ENCODE measurements at regions not wholly inside any gene's neighbourhood (a gene's known extent, or its start where the extent isn't known, plus 50 kb on each side); places are given as distances from the start of the nearest gene placed in this dataset.

GRCh38 chr5:68823301-68823700, 270.5 kb upstream of the SLC30A5 start (continued):
- TF ChIP-seq, protein P1, sequence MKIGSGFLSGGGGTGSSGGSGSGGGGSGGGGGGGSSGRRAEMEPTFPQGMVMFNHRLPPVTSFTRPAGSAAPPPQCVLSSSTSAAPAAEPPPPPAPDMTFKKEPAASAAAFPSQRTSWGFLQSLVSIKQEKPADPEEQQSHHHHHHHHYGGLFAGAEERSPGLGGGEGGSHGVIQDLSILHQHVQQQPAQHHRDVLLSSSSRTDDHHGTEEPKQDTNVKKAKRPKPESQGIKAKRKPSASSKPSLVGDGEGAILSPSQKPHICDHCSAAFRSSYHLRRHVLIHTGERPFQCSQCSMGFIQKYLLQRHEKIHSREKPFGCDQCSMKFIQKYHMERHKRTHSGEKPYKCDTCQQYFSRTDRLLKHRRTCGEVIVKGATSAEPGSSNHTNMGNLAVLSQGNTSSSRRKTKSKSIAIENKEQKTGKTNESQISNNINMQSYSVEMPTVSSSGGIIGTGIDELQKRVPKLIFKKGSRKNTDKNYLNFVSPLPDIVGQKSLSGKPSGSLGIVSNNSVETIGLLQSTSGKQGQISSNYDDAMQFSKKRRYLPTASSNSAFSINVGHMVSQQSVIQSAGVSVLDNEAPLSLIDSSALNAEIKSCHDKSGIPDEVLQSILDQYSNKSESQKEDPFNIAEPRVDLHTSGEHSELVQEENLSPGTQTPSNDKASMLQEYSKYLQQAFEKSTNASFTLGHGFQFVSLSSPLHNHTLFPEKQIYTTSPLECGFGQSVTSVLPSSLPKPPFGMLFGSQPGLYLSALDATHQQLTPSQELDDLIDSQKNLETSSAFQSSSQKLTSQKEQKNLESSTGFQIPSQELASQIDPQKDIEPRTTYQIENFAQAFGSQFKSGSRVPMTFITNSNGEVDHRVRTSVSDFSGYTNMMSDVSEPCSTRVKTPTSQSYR (CRISPR knock-in tag; IDR thresholded peaks at IDR 0.05; ENCODE audit: borderline replicate concordance): no peak
- TF ChIP-seq ZBTB33 (CRISPR knock-in tag; IDR thresholded peaks at IDR 0.05): no peak
- no peak for TF ChIP-seq NCOA1 (CRISPR knock-in tag; IDR thresholded peaks at IDR 0.05)
- TF ChIP-seq ZNF225 (CRISPR knock-in tag; IDR thresholded peaks at IDR 0.05): no peak

DNA sequence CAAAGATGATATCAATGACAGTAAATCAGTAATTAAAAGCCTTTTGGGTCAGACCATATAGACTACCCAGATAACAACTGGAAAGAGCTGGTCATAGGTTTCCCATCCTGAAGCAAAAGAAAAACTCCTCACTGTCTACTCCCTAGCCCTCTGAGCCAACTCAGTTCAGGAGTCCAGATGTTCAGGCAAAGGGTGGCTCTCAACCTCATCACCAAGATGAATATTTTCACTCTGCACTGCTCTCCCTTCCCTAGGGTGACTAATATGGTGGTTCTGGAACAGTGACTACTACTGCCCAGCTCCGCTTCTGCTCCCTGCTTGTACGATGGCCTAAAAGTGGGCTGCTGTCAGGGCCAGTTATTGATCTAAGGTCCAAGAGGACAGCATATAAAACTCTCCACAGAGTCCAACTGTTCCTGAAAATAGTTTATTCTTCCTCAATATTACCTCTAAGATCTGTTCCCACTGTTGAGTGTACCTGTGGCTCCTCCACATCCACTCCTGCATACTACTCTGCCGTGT, 263.4 kb upstream of the SLC30A5 start:
- no peak for FAIRE-seq
- ATAC-seq: no peak
- ChIA-PET POLR2A (no interaction called here), CTCF (ENCODE audit: low intra/inter-chr PET ratio, low total read pairs) (no interaction called here)
- H2AFZ ChIP-seq (ENCODE audit: low read length): no peak overlapping the region
- H3K79me2 ChIP-seq (ENCODE audit: insufficient read depth, low read length): no peaks in the 10 kb centered on the region
- no peak overlapping the region for H3K9ac ChIP-seq (ENCODE audit: insufficient read depth, low read depth, low read length)
- H4K20me1 ChIP-seq (ENCODE audit: insufficient read depth, low read length): no peaks in the 10 kb centered on the region
- no peaks in the 10 kb centered on the region for H3K27me3 ChIP-seq (ENCODE audit: control insufficient read depth in 1 of 2, insufficient read depth in 2 of 2, low read length in 2 of 2)
- H3K36me3 ChIP-seq (replicated peaks in 1 of 2; ENCODE audit: control insufficient read depth in 1 of 2, insufficient read depth in 2 of 2, low read length in 2 of 2): no peaks in the 10 kb centered on the region
- H3K4me2 ChIP-seq (ENCODE audit: low read depth, low read length): no peak overlapping the region
- no peak for DNase-seq (ENCODE audit: low spot score)
- intact Hi-C loops (cut with micrococcal nuclease; ENCODE audit: unreplicated experiment) (no loop called here), in situ Hi-C loops (cut with HindIII; ENCODE audit: extremely low pct_ligation_motif_present, low pct_unique_long_range_greater_than_20kb) (no loop called here)
- WGBS (ENCODE audit: low lambda C conversion rate): 11% methylated on average over 3 of the region's 3 CpGs
- H3K4me1 ChIP-seq (ENCODE audit: insufficient read depth, low read length): no peaks in the 10 kb centered on the region
- no peaks in the 10 kb centered on the region for H3K9me3 ChIP-seq (ENCODE audit: low read length)
- H3K27ac ChIP-seq (ENCODE audit: extremely low read length, insufficient read depth, low read length): no peak overlapping the region
- no TSS peak for BruUV-seq (replicated peaks)
- no peak overlapping the region for H3K4me3 ChIP-seq (replicated peaks in 1 of 3; ENCODE audit: insufficient read depth in 1 of 3, low read depth in 2 of 3, low read length in 3 of 3)
- TF ChIP-seq, protein P2, sequence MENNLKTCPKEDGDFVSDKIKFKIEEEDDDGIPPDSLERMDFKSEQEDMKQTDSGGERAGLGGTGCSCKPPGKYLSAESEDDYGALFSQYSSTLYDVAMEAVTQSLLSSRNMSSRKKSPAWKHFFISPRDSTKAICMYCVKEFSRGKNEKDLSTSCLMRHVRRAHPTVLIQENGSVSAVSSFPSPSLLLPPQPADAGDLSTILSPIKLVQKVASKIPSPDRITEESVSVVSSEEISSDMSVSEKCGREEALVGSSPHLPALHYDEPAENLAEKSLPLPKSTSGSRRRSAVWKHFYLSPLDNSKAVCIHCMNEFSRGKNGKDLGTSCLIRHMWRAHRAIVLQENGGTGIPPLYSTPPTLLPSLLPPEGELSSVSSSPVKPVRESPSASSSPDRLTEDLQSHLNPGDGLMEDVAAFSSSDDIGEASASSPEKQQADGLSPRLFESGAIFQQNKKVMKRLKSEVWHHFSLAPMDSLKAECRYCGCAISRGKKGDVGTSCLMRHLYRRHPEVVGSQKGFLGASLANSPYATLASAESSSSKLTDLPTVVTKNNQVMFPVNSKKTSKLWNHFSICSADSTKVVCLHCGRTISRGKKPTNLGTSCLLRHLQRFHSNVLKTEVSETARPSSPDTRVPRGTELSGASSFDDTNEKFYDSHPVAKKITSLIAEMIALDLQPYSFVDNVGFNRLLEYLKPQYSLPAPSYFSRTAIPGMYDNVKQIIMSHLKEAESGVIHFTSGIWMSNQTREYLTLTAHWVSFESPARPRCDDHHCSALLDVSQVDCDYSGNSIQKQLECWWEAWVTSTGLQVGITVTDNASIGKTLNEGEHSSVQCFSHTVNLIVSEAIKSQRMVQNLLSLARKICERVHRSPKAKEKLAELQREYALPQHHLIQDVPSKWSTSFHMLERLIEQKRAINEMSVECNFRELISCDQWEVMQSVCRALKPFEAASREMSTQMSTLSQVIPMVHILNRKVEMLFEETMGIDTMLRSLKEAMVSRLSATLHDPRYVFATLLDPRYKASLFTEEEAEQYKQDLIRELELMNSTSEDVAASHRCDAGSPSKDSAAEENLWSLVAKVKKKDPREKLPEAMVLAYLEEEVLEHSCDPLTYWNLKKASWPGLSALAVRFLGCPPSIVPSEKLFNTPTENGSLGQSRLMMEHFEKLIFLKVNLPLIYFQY (CRISPR knock-in tag; IDR thresholded peaks at IDR 0.05; ENCODE audit: borderline replicate concordance): no peak
- no peak for TF ChIP-seq ZNF619 (CRISPR knock-in tag; IDR thresholded peaks at IDR 0.05)
- no peak for TF ChIP-seq HDAC6 (IDR thresholded peaks at IDR 0.05; ENCODE audit: low read depth, low read length)
- TF ChIP-seq ZBTB21 (CRISPR knock-in tag; IDR thresholded peaks at IDR 0.05): no peak
- no peak for TF ChIP-seq ZFP41 (CRISPR knock-in tag; IDR thresholded peaks at IDR 0.05; ENCODE audit: borderline replicate concordance)
- no peak for TF ChIP-seq U2AF2 (IDR thresholded peaks at IDR 0.05; ENCODE audit: low read depth, low read length)
- no peak for TF ChIP-seq ASH2L (IDR thresholded peaks at IDR 0.05; ENCODE audit: insufficient read length, low read depth, low read length)
- no peak for TF ChIP-seq ZNF234 (CRISPR knock-in tag; conservative IDR thresholded peaks at IDR 0.05)
- TF ChIP-seq, protein P3, sequence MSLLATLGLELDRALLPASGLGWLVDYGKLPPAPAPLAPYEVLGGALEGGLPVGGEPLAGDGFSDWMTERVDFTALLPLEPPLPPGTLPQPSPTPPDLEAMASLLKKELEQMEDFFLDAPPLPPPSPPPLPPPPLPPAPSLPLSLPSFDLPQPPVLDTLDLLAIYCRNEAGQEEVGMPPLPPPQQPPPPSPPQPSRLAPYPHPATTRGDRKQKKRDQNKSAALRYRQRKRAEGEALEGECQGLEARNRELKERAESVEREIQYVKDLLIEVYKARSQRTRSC (CRISPR knock-in tag; IDR thresholded peaks at IDR 0.05; ENCODE audit: low read depth): no peak
- no peak for TF ChIP-seq ATAD3A (CRISPR knock-in tag; IDR thresholded peaks at IDR 0.05)
- TF ChIP-seq ZNF335 (CRISPR knock-in tag; IDR thresholded peaks at IDR 0.05): no peak

Data from HepG2 (cell line).